ENCODE measurements at regions not wholly inside any gene's neighbourhood (a gene's known extent, or its start where the extent isn't known, plus 50 kb on each side); places are given as distances from the start of the nearest gene placed in this dataset.
"Not testable (repeated sequence)": the region's sequence is repeated elsewhere in the genome, so short reads cannot be mapped to it uniquely, and the experiment has no call there.

DNA sequence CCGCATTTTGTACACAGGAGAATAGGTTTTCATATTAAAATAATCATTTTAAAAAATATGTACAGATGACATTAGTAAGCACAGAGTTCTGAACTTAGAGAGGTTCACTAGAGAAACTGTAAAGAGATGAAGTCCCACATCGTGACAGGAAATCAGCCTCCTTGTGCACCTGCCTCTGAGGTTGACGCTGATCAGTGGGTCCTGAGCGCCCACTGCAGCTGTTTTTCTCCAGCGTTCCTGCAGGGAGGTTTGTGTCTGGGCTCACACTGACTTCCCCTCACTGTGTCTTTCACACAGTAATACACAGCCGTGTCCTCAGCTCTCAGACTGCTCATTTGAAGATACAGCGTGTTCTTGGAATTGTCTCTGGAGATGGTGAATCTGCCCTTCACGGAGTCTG lies 561.5 kb downstream of the TMEM121 start:
- DNase-seq (ENCODE audit: low read depth in 1 of 2, low spot score in 1 of 2): no peak
- TF ChIP-seq CTCF (IDR thresholded peaks at IDR 0.05; ENCODE audit: low read depth, low read length): no peak
- Histone ChIP-seq H3K27me3 (no peaks in the 10 kb centered on the region), H3K4me1 (ENCODE audit: low read depth) (no peaks in the 10 kb centered on the region), H3K36me3 (no peaks in the 10 kb centered on the region), H3K27ac (no peak overlapping the region), H3K9me3 (ENCODE audit: low read depth) (no peaks in the 10 kb centered on the region), H3K4me3 (no peak overlapping the region)

DNA sequence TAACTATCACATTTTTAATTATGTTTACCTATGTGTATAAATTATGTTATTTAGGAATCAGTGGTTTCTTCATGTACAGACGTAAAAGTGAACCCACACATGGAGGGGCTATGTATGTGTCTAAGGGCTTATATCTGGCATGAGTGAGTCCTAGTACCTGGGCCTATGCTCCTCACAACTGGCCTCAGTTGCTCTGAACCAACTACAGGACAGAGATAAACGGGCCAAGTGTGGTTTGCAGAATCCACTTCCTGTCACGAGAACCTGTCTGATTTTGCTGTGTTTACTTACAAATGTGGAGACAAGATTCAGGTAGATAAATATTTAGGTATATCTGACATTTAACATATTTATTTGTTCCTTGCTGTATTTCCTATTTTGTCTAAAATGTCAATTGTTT lies 562.5 kb downstream of the TMEM121 start:
- H3K27me3 ChIP-seq; H3K27ac ChIP-seq; H3K36me3 ChIP-seq; H3K9me3 ChIP-seq (ENCODE audit: low read depth); DNase-seq (ENCODE audit: low read depth in 1 of 2, low spot score in 1 of 2); H3K4me3 ChIP-seq; H3K4me1 ChIP-seq (ENCODE audit: low read depth): not testable (repeated sequence)

GRCh38 chr14:106094654-106095189 lies 568.3 kb downstream of the TMEM121 start:
- Histone ChIP-seq H3K27me3 (no peaks in the 10 kb centered on the region), H3K4me3 (no peak overlapping the region), H3K36me3 (no peaks in the 10 kb centered on the region), H3K9me3 (ENCODE audit: low read depth) (no peaks in the 10 kb centered on the region), H3K4me1 (ENCODE audit: low read depth) (no peaks in the 10 kb centered on the region), H3K27ac (no peak overlapping the region)
- no peak for DNase-seq (ENCODE audit: low read depth in 1 of 2, low spot score in 1 of 2)
- no peak for TF ChIP-seq CTCF (IDR thresholded peaks at IDR 0.05; ENCODE audit: low read depth, low read length)

DNA sequence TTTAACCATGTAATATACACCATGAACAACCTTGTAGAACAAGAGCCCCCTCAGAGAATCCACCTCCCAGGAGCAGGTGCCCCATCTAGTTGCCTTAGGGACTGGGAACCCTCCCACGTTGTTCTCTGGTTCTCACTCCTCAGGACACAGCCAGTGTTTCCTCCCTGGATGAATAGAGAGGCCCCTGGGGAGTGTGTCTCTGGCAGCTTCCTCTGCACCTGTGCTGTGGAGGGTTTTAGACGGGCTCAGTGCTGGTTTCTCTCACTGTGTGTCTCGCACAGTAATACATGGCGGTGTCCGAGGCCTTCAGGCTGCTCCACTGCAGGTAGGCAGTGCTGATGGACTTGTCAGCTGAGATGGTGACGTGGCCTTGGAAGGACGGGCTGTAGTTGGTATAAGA lies 581.3 kb downstream of the TMEM121 start:
- Histone ChIP-seq H3K4me1 (ENCODE audit: low read depth) (no peaks in the 10 kb centered on the region), H3K36me3 (no peaks in the 10 kb centered on the region), H3K9me3 (ENCODE audit: low read depth) (no peaks in the 10 kb centered on the region)

GRCh38 chr14:106109337-106109736 lies 583.0 kb downstream of the TMEM121 start:
- Histone ChIP-seq H3K36me3 (no peaks in the 10 kb centered on the region), H3K4me3 (no peak overlapping the region), H3K9me3 (ENCODE audit: low read depth) (no peaks in the 10 kb centered on the region), H3K4me1 (ENCODE audit: low read depth) (no peaks in the 10 kb centered on the region), H3K27me3 (no peaks in the 10 kb centered on the region), H3K27ac (no peak overlapping the region)
- TF ChIP-seq CTCF (IDR thresholded peaks at IDR 0.05; ENCODE audit: low read depth, low read length): no peak
- DNase-seq (ENCODE audit: low read depth in 1 of 2, low spot score in 1 of 2): no peak

More for the DNA sequence above, 581.3 kb downstream of the TMEM121 start:
- no peak for TF ChIP-seq CTCF (IDR thresholded peaks at IDR 0.05; ENCODE audit: low read depth, low read length)
- Histone ChIP-seq H3K27ac (no peak overlapping the region), H3K4me3 (no peak overlapping the region), H3K27me3 (no peaks in the 10 kb centered on the region)
- no peak for DNase-seq (ENCODE audit: low read depth in 1 of 2, low spot score in 1 of 2)

- Histone ChIP-seq H3K27ac (no peak overlapping the region), H3K4me1 (ENCODE audit: low read depth) (no peaks in the 10 kb centered on the region), H3K36me3 (no peaks in the 10 kb centered on the region), H3K9me3 (ENCODE audit: low read depth) (no peaks in the 10 kb centered on the region), H3K4me3 (no peak overlapping the region), H3K27me3 (no peaks in the 10 kb centered on the region)
- no peak for TF ChIP-seq CTCF (IDR thresholded peaks at IDR 0.05; ENCODE audit: low read depth, low read length)
- no peak for DNase-seq (ENCODE audit: low read depth in 1 of 2, low spot score in 1 of 2)
Observed at GRCh38 chr14:106115401-106115800, 589.0 kb downstream of the TMEM121 start.

- not testable (repeated sequence) for H3K27ac ChIP-seq; H3K36me3 ChIP-seq; H3K9me3 ChIP-seq (ENCODE audit: low read depth); H3K4me3 ChIP-seq; DNase-seq (ENCODE audit: low read depth in 1 of 2, low spot score in 1 of 2); H3K4me1 ChIP-seq (ENCODE audit: low read depth); H3K27me3 ChIP-seq
Observed at GRCh38 chr14:106116339-106116930, 590.1 kb downstream of the TMEM121 start.
